HEK293T (cell line): ENCODE measurements at regions not wholly inside any gene's neighbourhood (a gene's known extent, or its start where the extent isn't known, plus 50 kb on each side); places are given as distances from the start of the nearest gene placed in this dataset.

Source experiments
- ELF4 ChIP-seq: fragments of 450-650 bp; IDR thresholded peaks from 2 replicates; pipeline ENCODE4 v1.6.1; 2017; ENCODE audit warnings: antibody characterized with exemption
- FOXK2 ChIP-seq: fragments of 450-650 bp; IDR thresholded peaks from 2 replicates; pipeline ENCODE4 v1.6.1; 2016; ENCODE audit warnings: mild to moderate bottlenecking
- FOXM1 ChIP-seq: fragments of 450-650 bp; IDR thresholded peaks from 2 replicates; pipeline ENCODE4 v1.6.1; 2017; ENCODE audit warnings: mild to moderate bottlenecking, borderline replicate concordance

GRCh38 chr6:166707045-166707444 is 80.0 kb upstream of the RPS6KA2 start:
- no peak for TF ChIP-seq FOXM1
- TF ChIP-seq FOXK2: no peak
- no peak for TF ChIP-seq ELF4
